Esophagus muscularis mucosa (tissue), 3 donors: ENCODE measurements at regions not wholly inside any gene's neighbourhood (a gene's known extent, or its start where the extent isn't known, plus 50 kb on each side); places are given as distances from the start of the nearest gene placed in this dataset.

Experiments used
- CTCF ChIP-seq, 3 experiments: fragments of 200-600 bp in 2 of 3; fragments of 450-650 bp in 1 of 3; sonication (generic) in 2 of 3; IDR thresholded peaks; one replicate each; pipeline ENCODE4 v1.5.1; 2017 to 2019; ENCODE audit warnings: antibody characterized with exemption in 3 of 3, mild to moderate bottlenecking in 2 of 3, moderate library complexity in 1 of 3
- POLR2A ChIP-seq: fragments of 450-650 bp; IDR thresholded peaks from one replicate; pipeline ENCODE4 v1.6.1; 2017; ENCODE audit warnings: antibody characterized with exemption, moderate library complexity, mild to moderate bottlenecking, low read depth

- TF ChIP-seq POLR2A, result no peak
- no peak for TF ChIP-seq CTCF (IDR thresholded peaks at IDR 0.05)
Observed at GRCh38 chrX:113919387-113919786, 664.5 kb upstream of the HTR2C start.
